GM18951 (cell line): ENCODE measurements at regions not wholly inside any gene's neighbourhood (a gene's known extent, or its start where the extent isn't known, plus 50 kb on each side); places are given as distances from the start of the nearest gene placed in this dataset.
"Not testable (repeated sequence)": the region's sequence is repeated elsewhere in the genome, so short reads cannot be mapped to it uniquely, and the experiment has no call there.

Experiments
- POLR2A ChIP-seq: IDR thresholded peaks from 4 replicates; pipeline ENCODE4 v1.6.1; 2011; ENCODE audit warnings: mild to moderate bottlenecking; ENCODE audit not compliant: insufficient read length, insufficient read depth; ENCODE audit errors: extremely low read depth
- in situ Hi-C: fragments of 300-500 bp; cut with MboI; formaldehyde crosslinking; loops from one replicate; pipeline ENCODE4 v1.12.0; 2022; ENCODE audit warnings: low sequenced_read_pairs, mixed read lengths, inconsistent platforms; ENCODE audit not compliant: unreplicated experiment

DNA sequence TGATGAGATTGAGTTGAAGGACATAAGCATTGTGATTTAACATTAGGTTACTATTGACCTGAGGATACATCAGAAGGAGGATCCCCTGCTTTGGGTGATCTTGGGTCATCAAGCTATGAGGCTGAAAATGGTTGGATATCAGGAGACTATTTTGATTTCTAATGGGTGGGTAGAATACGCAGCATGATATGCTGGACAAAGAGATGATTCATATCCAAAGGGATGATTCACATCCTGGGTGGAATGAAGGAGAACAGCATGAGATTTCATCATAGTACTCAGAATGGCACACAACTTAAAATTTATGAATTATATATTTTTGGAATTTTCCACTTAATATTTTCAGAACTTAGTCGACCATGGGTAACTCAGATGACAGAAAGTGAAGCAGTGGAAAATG lies 1759.5 kb upstream of the C9orf72 start:
- no peak for TF ChIP-seq POLR2A
- in situ Hi-C loops: no loop called here

DNA sequence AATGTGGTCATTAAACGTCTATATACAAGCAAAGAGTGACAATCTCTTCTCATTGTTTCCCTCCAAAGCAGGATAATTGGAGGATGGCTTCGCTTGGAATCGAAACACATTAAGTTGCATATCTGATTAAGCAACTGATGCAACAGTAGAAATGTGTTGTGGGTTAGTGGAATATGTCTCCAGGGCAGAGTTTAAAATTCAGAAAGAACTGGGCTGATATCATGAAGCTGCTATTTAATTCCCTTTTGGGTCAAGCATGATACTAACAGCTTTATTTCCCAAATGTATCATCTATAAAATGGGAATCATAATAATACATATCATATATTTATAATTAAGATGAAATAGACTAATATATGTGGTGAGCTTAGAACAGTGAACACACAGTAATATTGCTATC lies 1763.0 kb upstream of the C9orf72 start:
- no peak for TF ChIP-seq POLR2A
- in situ Hi-C loops: no loop called here

DNA sequence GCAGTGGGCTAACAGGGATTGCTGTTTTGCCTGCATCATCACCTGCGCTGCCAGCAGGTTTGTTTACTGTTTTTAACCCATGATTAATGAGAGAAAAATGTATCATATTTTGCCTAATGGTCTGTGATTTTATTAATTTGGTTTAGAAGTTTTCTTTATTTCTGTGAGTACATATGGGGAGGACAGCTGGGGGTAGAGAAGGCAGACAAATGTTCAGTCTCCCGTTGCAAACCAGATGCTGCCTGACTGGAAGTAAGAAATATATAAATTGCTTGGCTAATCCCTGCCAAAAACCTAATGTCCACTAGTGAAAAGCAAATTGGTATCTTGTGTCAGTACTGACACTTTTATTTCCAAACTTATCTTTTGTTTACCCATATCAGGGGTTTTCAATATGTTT lies 1766.1 kb upstream of the C9orf72 start:
- in situ Hi-C loops: no loop called here
- no peak for TF ChIP-seq POLR2A

DNA sequence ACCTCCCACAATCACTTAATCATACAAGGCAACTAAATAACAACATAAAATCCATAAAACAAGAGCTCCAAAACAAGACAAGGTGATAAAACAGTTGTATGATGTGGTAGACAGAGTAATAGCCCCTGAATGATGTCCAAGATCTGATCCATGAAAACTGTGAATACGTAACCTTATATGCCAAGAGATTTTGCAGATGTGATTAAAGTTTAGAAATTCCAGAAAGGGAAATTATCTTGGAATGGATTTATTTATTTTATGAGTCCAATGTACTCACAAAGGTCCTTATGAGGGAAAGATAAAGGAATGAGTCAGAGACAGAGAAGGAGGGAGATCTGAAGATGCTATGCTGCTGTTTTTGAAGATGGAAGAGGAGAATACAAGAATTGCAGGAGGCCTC lies 1775.7 kb upstream of the C9orf72 start:
- in situ Hi-C loops: no loop called here
- TF ChIP-seq POLR2A: no peak

DNA sequence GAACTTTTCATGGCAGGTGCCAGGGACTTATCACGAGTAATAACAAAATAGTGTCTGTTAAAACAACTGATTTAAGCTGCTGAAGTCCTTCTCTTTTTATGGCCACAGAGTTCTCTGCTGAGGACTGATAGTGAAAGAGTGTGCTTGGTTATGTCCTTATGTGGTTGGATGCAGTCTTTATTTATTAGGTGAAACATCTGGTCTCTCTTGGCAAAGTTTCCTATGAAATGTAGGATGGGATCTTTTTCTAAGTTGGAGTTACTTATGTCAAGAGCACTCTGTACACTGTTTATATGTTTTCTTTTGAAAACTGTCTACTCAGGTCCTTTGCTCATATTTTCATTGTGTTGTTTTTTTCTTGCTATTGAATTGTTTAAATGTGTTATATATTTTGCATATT lies 1816.1 kb upstream of the C9orf72 start:
- in situ Hi-C loops: no loop called here
- TF ChIP-seq POLR2A: no peak

DNA sequence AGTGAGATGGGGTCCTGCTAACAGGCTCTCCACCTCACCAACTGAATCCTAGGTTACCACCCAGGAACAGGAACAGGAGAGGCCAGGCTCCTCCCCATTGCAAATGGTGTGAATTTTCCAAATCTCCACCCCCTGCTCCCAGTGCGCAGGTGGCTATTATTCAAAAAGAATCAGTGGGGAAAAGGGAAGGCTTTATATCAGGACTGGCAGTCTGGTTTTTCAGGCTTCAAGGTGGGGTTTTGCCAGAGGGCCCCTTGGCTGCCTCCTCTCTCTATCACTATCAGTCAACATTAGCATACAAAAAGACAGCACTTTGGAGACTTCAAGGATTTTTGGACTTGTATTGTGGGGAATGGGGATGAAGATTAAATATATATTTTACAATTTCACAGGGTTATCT lies 1817.6 kb upstream of the C9orf72 start:
- no peak for TF ChIP-seq POLR2A
- in situ Hi-C loops: no loop called here

DNA sequence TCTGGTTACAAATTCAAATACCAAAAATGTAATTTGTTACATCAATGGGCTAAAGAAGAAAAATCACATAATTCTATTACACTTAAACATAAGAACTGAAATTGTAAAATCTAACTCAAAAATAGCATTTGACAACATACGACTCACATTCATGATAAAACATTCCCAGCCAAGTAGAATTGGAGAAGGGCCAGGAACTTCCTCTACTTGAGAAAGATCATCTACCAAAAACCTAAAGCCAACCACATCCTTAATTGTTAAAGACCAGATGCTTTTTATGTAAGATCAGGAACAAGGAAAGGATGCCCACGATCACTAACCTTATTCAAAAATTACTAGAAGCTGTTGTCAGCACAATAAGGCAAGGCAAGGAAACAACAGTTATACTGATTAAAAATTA lies 1819.8 kb upstream of the C9orf72 start:
- in situ Hi-C loops: no loop called here
- TF ChIP-seq POLR2A: no peak

DNA sequence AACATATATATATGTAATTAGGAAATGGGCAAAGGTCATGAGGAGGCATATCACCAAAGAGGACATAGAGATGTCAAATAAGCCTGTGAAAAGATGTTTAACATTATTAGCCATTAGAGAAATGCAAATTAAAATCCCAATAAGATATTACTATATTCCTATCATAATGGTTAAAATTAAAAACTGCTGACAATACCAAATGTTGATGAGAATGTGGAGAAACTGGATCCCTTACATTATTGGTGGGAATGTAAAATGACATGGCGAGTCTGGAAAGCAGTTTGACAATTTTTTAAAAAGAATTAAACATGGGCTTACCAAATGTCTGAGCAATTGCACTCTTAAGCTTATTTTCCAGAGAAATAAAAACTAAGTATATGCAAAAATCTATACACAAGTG lies 1821.6 kb upstream of the C9orf72 start:
- TF ChIP-seq POLR2A: no peak
- in situ Hi-C loops: no loop called here

DNA sequence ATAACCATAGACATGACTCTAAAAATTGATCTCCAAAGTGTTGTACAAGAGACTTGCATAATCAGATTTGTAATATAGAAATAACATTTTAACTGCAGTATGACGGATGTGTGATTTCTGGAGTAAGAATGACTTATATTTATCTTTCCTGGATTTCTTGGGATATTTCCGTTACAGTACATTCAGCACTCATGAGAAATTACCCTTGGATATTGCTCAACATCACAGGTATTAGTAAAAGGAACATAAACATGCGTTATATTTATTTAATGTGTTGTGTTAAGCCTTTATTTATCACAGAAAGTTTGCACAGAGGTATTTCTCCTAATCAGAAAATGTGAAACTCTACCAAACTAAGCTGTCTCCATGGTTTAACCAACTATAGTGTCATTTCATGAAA lies 1823.9 kb upstream of the C9orf72 start:
- in situ Hi-C loops: no loop called here
- TF ChIP-seq POLR2A: no peak

DNA sequence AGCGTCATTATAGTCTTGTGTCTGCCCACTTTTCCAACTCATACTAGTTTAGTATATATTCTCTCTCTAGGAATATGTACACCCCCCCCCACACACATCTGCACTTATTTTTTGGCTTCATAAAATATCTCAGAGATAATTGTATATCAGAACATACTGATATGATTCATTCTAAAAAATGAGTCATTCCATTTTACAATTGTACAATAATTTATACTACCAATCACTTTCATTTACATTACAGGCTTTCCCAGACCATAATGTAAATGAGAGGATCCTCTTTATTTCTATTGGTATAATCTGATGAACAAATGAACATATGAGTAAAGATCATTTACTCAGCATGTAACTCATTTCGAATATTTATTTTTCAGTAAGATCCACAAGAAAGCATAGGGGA lies 1842.9 kb upstream of the C9orf72 start:
- no peak for TF ChIP-seq POLR2A
- in situ Hi-C loops: no loop called here

DNA sequence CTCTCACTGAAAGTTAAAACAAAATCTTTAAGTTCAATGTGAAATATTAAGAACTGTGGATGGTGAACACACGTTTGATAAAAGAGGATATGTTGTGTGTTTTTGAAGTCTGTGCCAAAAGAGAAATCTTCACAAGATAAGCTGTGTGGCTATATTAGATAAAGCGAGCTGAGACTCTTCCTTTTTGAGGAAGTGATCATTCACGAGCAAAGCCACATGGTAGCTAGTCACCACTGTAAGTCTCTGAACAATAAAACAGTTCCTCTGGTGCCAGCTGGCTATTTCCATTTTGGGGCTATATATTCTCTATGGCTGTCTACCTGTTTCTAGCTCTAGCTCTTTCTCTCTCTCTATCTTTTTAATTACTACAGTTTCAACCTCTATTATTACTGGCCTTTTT lies 1849.2 kb upstream of the C9orf72 start:
- in situ Hi-C loops: no loop called here
- TF ChIP-seq POLR2A: no peak

DNA sequence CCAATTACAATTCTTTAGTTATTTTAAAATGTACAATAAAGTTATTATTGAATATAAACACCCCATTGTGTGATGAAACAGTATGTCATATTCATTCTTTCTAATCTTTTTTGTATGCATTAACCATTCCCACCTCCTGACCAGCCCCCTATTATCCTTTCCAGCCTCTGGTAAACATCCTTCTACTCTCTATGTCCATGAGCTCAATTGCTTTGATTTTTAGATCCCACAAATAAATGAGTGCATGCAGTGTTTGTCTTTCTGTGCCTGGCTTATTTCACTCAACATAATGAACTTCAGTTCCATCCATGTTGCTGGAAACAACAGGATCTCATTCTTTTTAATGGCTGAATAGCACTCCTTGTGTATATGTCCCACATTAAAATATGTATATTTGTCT lies 1858.9 kb upstream of the C9orf72 start:
- TF ChIP-seq POLR2A: no peak
- in situ Hi-C loops: no loop called here

DNA sequence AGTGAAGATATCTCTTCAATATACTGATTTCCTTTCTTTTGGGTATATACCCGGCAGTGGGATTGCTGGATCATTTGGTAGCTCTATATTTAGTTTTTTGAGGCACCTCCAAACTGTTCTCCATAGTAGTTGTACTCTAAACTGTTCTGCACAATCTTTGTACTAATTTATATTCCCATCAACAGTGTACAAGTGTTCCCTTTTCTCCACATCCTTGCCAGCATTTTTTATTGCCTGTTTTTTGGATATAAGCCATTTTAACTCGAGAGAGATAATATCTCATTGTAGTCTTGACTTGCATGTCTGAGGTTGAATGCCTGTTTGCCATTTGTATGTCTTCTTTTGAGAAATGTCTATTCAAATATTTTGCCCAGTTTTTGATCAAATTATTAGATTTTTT lies 1859.4 kb upstream of the C9orf72 start:
- in situ Hi-C loops: not testable (repeated sequence)

DNA sequence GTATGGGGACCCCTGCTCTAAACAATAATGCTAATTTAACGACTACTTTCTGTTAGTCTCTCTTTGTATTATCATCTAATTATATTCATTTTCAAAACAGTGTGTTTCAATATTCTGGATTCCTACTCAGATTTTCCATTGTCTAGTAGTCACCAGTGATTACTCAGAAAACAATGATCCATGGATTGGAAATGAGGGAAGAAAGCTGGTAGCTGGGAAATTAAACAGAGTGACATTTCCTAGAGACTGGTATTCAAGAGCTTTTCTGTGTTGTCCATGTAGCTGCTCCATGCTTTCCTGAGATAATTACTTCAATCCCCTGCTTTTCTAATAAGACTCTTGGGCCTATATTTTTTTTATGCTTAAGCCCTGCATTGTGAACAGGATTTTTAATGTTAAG lies 1862.1 kb upstream of the C9orf72 start:
- in situ Hi-C loops: no loop called here

DNA sequence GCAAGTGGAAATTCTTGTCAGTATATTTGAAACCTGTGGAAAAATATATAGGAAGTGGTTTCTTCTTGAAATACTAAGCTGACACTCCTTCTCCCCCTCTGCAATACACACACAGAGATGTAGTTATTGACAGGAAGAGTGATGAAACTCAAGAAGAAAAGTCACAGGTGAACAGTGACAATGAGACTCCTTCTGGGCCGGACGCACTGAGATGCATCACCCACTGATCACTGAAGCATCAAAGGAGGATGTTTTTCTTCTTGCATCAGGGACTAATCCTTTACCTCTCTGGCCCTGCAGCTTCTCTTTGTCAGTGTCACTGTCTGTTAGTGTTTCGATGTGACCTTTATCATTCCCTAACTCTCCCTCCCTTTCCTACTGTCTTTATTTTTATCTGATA lies 1864.2 kb upstream of the C9orf72 start:
- in situ Hi-C loops: no loop called here
- TF ChIP-seq POLR2A: no peak

More for the DNA sequence above, 1862.1 kb upstream of the C9orf72 start:
- TF ChIP-seq POLR2A: no peak
